Naive thymus-derived CD4-positive, alpha-beta T cell (primary cell): ENCODE measurements at regions not wholly inside any gene's neighbourhood (a gene's known extent, or its start where the extent isn't known, plus 50 kb on each side); places are given as distances from the start of the nearest gene placed in this dataset.

Experiments used
- ATAC-seq: fragments of 150-1000 bp; cut with Tn5 transposase; 2 replicates; pipeline ENCODE4 v1.10.0; 2021; ENCODE audit warnings: mild to moderate bottlenecking, moderate library complexity
- CTCF ChIA-PET: fragments of 350-600 bp; sonication (Branson Sonifier 250); formaldehyde crosslinking; loops from one replicate; lab custom pipeline; 2021; ENCODE audit warnings: antibody characterized with exemption; lab: Charles Lee
- POLR2A ChIA-PET: fragments of 350-600 bp; sonication (Branson Sonifier 250); formaldehyde crosslinking; loops from one replicate; lab custom pipeline; 2021; ENCODE audit warnings: antibody characterized with exemption, inconsistent platforms; lab: Charles Lee
- DNase-seq, 9 donors: peaks; one replicate each; pipeline versions ENCODE4 v3.0.0 to v3.0.0-alpha.2; 2020 to 2022; ENCODE audit warnings: mixed read lengths in 1 of 9
- H3K27ac ChIP-seq: one replicate; pipeline ENCODE4 v1.7.0; 2013; ENCODE audit warnings: mild to moderate bottlenecking, low read depth, low read length, moderate library complexity
- H3K27me3 ChIP-seq, 2 donors: one replicate each; pipeline ENCODE4 v1.7.0; 2013; ENCODE audit warnings: low read length in 2 of 2, mild to moderate bottlenecking in 2 of 2, moderate library complexity in 2 of 2; ENCODE audit not compliant: control insufficient read depth in 2 of 2, insufficient read depth in 2 of 2
- H3K36me3 ChIP-seq, 3 experiments: 1 replicate in 2 of 3; 2 replicates in 1 of 3; pipeline ENCODE4 v1.7.0; 2013; ENCODE audit warnings: low read length in 3 of 3, mild to moderate bottlenecking in 3 of 3, moderate library complexity in 1 of 3; ENCODE audit not compliant: insufficient read depth in 3 of 3, control insufficient read depth in 2 of 3
- H3K4me1 ChIP-seq, 2 donors: one replicate each; pipeline ENCODE4 v1.7.0; 2013; ENCODE audit warnings: low read length in 2 of 2, mild to moderate bottlenecking in 2 of 2, moderate library complexity in 1 of 2; ENCODE audit not compliant: control insufficient read depth in 2 of 2, insufficient read depth in 2 of 2
- H3K4me3 ChIP-seq: 2 replicates; pipeline ENCODE4 v1.7.0; 2013; ENCODE audit warnings: mild to moderate bottlenecking, low read length
- H3K9me3 ChIP-seq, 3 experiments: 1 replicate in 2 of 3; 2 replicates in 1 of 3; pipeline ENCODE4 v1.7.0; 2013; ENCODE audit warnings: low read length in 3 of 3; ENCODE audit not compliant: control insufficient read depth in 2 of 3
- H3K27ac Mint-ChIP-seq, 9 donors: one replicate each; pipeline ENCODE4 v1.8.0; 2020 to 2022; ENCODE audit warnings: mixed read lengths in 9 of 9, mild to moderate bottlenecking in 8 of 9, moderate library complexity in 5 of 9, inconsistent platforms in 2 of 9
- H3K27me3 Mint-ChIP-seq, 5 donors: one replicate each; pipeline ENCODE4 v1.8.0; 2021 to 2022; ENCODE audit warnings: mixed read lengths in 5 of 5, mild to moderate bottlenecking in 1 of 5
- H3K36me3 Mint-ChIP-seq, 5 donors: one replicate each; pipeline ENCODE4 v1.8.0; 2020 to 2022; ENCODE audit warnings: mixed read lengths in 5 of 5, mild to moderate bottlenecking in 3 of 5, inconsistent platforms in 1 of 5
- H3K4me1 Mint-ChIP-seq, 7 donors: one replicate each; pipeline ENCODE4 v1.8.0; 2020 to 2022; ENCODE audit warnings: mixed read lengths in 7 of 7, mild to moderate bottlenecking in 3 of 7, inconsistent platforms in 1 of 7
- H3K4me3 Mint-ChIP-seq, 10 donors: one replicate each; pipeline ENCODE4 v1.8.0; 2020 to 2022; ENCODE audit warnings: mild to moderate bottlenecking in 10 of 10, mixed read lengths in 10 of 10, moderate library complexity in 6 of 10, inconsistent platforms in 2 of 10
- H3K9me3 Mint-ChIP-seq, 11 donors: one replicate each; pipeline ENCODE4 v1.8.0; 2020 to 2022; ENCODE audit warnings: mixed read lengths in 11 of 11, mild to moderate bottlenecking in 4 of 11, inconsistent platforms in 1 of 11, moderate library complexity in 1 of 11
- intact Hi-C, 2 donors: fragments of 100-400 bp; cut with micrococcal nuclease; formaldehyde crosslinking; loops; one replicate each; pipeline ENCODE4 v1.15.1; 2023

DNA sequence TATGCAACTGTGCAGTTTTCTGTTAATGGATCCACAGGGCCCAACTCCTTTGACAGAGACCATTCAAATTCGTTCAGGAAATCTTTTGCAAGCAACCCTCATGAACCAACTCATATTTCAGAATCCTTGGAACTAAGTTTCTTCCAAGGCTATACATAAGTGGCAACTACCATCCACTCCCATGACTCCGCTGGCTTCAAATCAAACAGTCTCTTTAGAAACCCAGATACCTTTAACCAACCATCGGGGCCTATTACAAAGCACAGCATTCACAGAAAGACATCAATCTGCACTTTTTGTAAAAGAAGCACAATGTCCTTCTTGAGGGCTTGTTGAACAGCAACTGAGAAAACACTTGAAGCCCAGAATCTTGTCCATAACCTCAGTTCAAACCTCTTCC is 526.9 kb downstream of the DTWD2 start:
- DNase-seq (no peak), ATAC-seq (no peak)
- Histone ChIP-seq H3K4me1 (no peaks in the 10 kb centered on the region), H3K4me3 (no peak overlapping the region), H3K36me3 (no peaks in the 10 kb centered on the region), H3K27me3 (no peaks in the 10 kb centered on the region), H3K9me3 (no peaks in the 10 kb centered on the region), H3K27ac (no peak overlapping the region)
- Mint-ChIP-seq H3K36me3 (no peaks in the 10 kb centered on the region), H3K9me3 (peaks cover 0 to 11% (median 0%) of the 10 kb centered on the region in 11 donors), H3K4me3 (no peak overlapping the region), H3K4me1 (no peaks in the 10 kb centered on the region), H3K27ac (no peak overlapping the region), H3K27me3 (peaks cover 0 to 9% (median 0%) of the 10 kb centered on the region in 5 donors)
- POLR2A ChIA-PET: no interaction called here
- intact Hi-C loops: no loop called here
- CTCF ChIA-PET: no interaction called here

- no peaks in the 10 kb centered on the region for H3K9me3 ChIP-seq
- no peaks in the 10 kb centered on the region for H3K27me3 ChIP-seq
- peaks cover 0 to 11% (median 0%) of the 10 kb centered on the region in 11 donors for H3K9me3 Mint-ChIP-seq
- no peaks in the 10 kb centered on the region for H3K36me3 ChIP-seq
- H3K27ac Mint-ChIP-seq: no peak overlapping the region
- H3K4me1 Mint-ChIP-seq: no peaks in the 10 kb centered on the region
- CTCF ChIA-PET: no interaction called here
- H3K27ac ChIP-seq: no peak overlapping the region
- intact Hi-C loops: no loop called here
- peaks cover 0 to 9% (median 0%) of the 10 kb centered on the region in 5 donors for H3K27me3 Mint-ChIP-seq
- no peak for DNase-seq
- no peaks in the 10 kb centered on the region for H3K4me1 ChIP-seq
- no peak overlapping the region for H3K4me3 ChIP-seq
- ATAC-seq: no peak
- H3K36me3 Mint-ChIP-seq: no peaks in the 10 kb centered on the region
- H3K4me3 Mint-ChIP-seq: no peak overlapping the region
- POLR2A ChIA-PET: no interaction called here
Observed at GRCh38 chr5:118459490-118459889, 528.9 kb downstream of the DTWD2 start.

GRCh38 chr5:118456085-118456484 is 532.3 kb downstream of the DTWD2 start:
- peaks cover 0 to 7% (median 0%) of the 10 kb centered on the region in 11 donors for H3K9me3 Mint-ChIP-seq
- H3K36me3 Mint-ChIP-seq: no peaks in the 10 kb centered on the region
- Histone ChIP-seq H3K27ac (no peak overlapping the region), H3K4me1 (no peaks in the 10 kb centered on the region), H3K27me3 (no peaks in the 10 kb centered on the region), H3K9me3 (no peaks in the 10 kb centered on the region), H3K4me3 (no peak overlapping the region), H3K36me3 (no peaks in the 10 kb centered on the region)
- H3K4me3 Mint-ChIP-seq: no peak overlapping the region
- DNase-seq (no peak), ATAC-seq (no peak)
- no peaks in the 10 kb centered on the region for H3K4me1 Mint-ChIP-seq
- H3K27me3 Mint-ChIP-seq: no peaks in the 10 kb centered on the region
- CTCF ChIA-PET: no interaction called here
- POLR2A ChIA-PET: no interaction called here
- no peak overlapping the region for H3K27ac Mint-ChIP-seq
- intact Hi-C loops: no loop called here

DNA sequence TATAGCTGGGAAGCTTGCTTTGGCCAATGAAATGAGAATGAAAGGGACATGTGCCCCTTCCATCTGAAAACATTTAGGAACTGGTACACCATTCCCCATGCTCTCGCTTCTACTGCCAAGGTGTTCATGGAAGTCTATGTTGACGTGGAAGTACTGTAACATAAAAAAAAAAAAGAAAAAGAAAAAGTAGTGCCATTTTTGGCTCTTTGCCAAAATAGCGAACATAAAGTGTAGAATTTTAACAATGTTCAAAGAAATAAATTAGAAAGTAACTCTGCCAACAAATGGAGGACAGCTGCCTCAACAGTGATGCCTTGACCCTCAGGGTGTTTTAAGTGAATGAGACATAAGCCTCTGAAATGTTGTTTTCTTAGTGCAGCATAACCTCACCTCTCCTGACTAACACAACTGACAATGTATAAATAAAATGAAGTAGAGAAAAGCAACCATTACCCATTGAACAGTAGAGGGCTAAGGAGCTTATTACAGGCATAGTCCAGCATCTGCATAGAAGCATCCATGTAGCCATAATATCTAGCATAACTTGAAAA is 536.6 kb downstream of the DTWD2 start:
- ATAC-seq (no peak), DNase-seq (no peak)
- H3K4me3 ChIP-seq: no peak overlapping the region
- ChIA-PET POLR2A (no interaction called here), CTCF (no interaction called here)
- H3K27ac Mint-ChIP-seq: no peak overlapping the region
- no peaks in the 10 kb centered on the region for H3K27me3 Mint-ChIP-seq
- no peak overlapping the region for H3K27ac ChIP-seq
- intact Hi-C loops: no loop called here
- peaks cover 0 to 4% (median 0%) of the 10 kb centered on the region in 11 donors for H3K9me3 Mint-ChIP-seq
- H3K4me1 Mint-ChIP-seq: no peaks in the 10 kb centered on the region
- no peaks in the 10 kb centered on the region for H3K36me3 ChIP-seq
- no peaks in the 10 kb centered on the region for H3K27me3 ChIP-seq
- H3K36me3 Mint-ChIP-seq: no peaks in the 10 kb centered on the region
- H3K4me1 ChIP-seq: no peaks in the 10 kb centered on the region
- H3K9me3 ChIP-seq: no peaks in the 10 kb centered on the region
- no peak overlapping the region for H3K4me3 Mint-ChIP-seq

DNA sequence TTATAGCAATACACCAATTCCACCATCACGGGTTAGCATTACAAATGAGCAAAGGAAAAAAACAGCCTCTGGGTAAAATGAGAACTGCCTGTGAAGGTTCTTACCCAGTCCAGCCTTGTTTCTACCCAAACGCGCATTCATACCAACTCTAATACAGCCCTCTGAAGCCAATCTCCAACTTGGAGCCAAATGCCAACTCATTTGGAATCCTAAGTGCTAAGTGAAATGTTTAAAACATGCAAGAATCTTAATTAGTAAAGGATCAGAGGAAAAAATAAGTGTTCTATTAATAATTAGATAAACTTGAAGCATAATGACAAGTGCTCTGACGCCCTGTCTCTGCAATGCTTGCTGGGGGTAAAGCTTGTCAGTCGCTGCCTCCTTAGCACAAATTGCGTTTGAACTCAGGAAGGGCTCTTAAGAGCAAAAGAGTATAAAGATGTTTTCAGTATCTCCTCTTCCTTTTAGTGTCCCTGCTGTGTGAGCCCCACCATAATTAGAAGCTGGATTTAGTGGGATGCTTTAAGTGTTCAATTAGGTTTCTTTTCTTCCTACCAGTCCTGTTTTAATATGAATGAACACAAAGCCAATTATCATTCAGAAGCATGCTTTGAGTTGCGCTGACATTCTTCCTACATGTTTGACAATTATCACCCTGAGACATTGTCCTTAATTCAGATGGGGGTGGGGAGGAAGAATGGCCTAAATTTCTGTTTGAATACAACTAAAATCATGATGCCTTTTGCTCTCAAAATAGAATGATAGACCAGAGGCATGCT is 537.6 kb downstream of the DTWD2 start:
- H3K4me1 ChIP-seq: no peaks in the 10 kb centered on the region
- no peaks in the 10 kb centered on the region for H3K36me3 ChIP-seq

DNA sequence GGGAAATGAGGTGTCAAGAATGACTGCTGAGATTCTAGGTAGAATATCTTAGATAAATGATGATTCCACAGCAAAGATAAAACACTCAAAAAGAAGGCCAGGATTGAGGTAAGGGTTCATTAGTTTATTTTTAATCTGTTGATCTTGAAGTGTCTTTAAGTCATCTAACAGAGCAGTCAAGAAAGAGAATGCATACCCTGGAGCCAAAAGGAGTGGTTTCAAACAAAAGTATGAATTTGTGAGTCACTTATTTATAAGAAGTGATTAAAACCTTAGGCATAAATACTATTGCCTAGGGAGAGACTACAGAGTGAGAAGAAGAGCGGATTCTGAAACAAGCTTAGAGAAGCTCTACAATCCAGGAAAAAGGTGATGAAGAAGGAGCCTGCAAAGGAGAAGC is 541.0 kb downstream of the DTWD2 start:
- DNase-seq (no peak), ATAC-seq (no peak)
- no peak overlapping the region for H3K4me3 ChIP-seq
- Mint-ChIP-seq H3K36me3 (no peaks in the 10 kb centered on the region), H3K27ac (no peak overlapping the region), H3K4me3 (no peak overlapping the region), H3K27me3 (no peaks in the 10 kb centered on the region), H3K4me1 (no peaks in the 10 kb centered on the region), H3K9me3 (peaks cover 0 to 2% (median 0%) of the 10 kb centered on the region in 11 donors)
- ChIA-PET CTCF (no interaction called here), POLR2A (no interaction called here)
- no peaks in the 10 kb centered on the region for H3K27me3 ChIP-seq
- H3K27ac ChIP-seq: no peak overlapping the region
- no peaks in the 10 kb centered on the region for H3K36me3 ChIP-seq
- intact Hi-C loops: no loop called here
- no peaks in the 10 kb centered on the region for H3K9me3 ChIP-seq
- H3K4me1 ChIP-seq: no peaks in the 10 kb centered on the region

More for the DNA sequence above, 537.6 kb downstream of the DTWD2 start:
- H3K27ac ChIP-seq: no peak overlapping the region
- no peak overlapping the region for H3K27ac Mint-ChIP-seq
- DNase-seq (no peak), ATAC-seq (no peak)
- ChIA-PET CTCF (no interaction called here), POLR2A (no interaction called here)
- H3K36me3 Mint-ChIP-seq: no peaks in the 10 kb centered on the region
- intact Hi-C loops: no loop called here
- no peaks in the 10 kb centered on the region for H3K27me3 ChIP-seq
- no peaks in the 10 kb centered on the region for H3K4me1 Mint-ChIP-seq
- H3K4me3 ChIP-seq: no peak overlapping the region
- H3K27me3 Mint-ChIP-seq: no peaks in the 10 kb centered on the region
- no peaks in the 10 kb centered on the region for H3K9me3 ChIP-seq
- H3K4me3 Mint-ChIP-seq: no peak overlapping the region
- H3K9me3 Mint-ChIP-seq: peaks cover 0 to 4% (median 0%) of the 10 kb centered on the region in 11 donors

- no peak overlapping the region for H3K27ac ChIP-seq
- intact Hi-C loops: no loop called here
- Mint-ChIP-seq H3K4me3 (no peak overlapping the region), H3K27ac (no peak overlapping the region), H3K36me3 (no peaks in the 10 kb centered on the region), H3K4me1 (no peaks in the 10 kb centered on the region), H3K27me3 (no peaks in the 10 kb centered on the region), H3K9me3 (peaks cover 0 to 5% (median 0%) of the 10 kb centered on the region in 11 donors)
- ATAC-seq (no peak), DNase-seq (no peak)
- CTCF ChIA-PET: no interaction called here
- no peaks in the 10 kb centered on the region for H3K4me1 ChIP-seq
- no peaks in the 10 kb centered on the region for H3K9me3 ChIP-seq
- POLR2A ChIA-PET: no interaction called here
- H3K4me3 ChIP-seq: no peak overlapping the region
- no peaks in the 10 kb centered on the region for H3K27me3 ChIP-seq
- no peaks in the 10 kb centered on the region for H3K36me3 ChIP-seq
Observed at GRCh38 chr5:118441956-118442355, 546.4 kb downstream of the DTWD2 start.
